Fibroblast of the conjunctiva (primary cell): ENCODE measurements at regions not wholly inside any gene's neighbourhood (a gene's known extent, or its start where the extent isn't known, plus 50 kb on each side); places are given as distances from the start of the nearest gene placed in this dataset.
"Not testable (repeated sequence)": the region's sequence is repeated elsewhere in the genome, so short reads cannot be mapped to it uniquely, and the experiment has no call there.

ENCODE experiments used
- DNase-seq: peaks from one replicate; pipeline ENCODE4 v3.0.0-alpha.2; 2010; ENCODE audit warnings: low read depth

GRCh38 chr13:50599046-50599445 lies 244.4 kb downstream of the DLEU7 start:
- no peak for DNase-seq

GRCh38 chr13:50599927-50600326 lies 243.6 kb downstream of the DLEU7 start:
- DNase-seq: no peak

- no peak for DNase-seq
These were observed 235.1 kb downstream of the DLEU7 start for GRCh38 chr13:50608370-50608769.

GRCh38 chr13:50609011-50609410 lies 234.5 kb downstream of the DLEU7 start:
- DNase-seq: no peak

GRCh38 chr13:50610238-50610637 lies 233.3 kb downstream of the DLEU7 start:
- no peak for DNase-seq

GRCh38 chr13:50611117-50611781 lies 232.2 kb downstream of the DLEU7 start:
- no peak for DNase-seq

GRCh38 chr13:50612717-50613116 lies 230.8 kb downstream of the DLEU7 start:
- DNase-seq: no peak

- DNase-seq: no peak
These were observed 230.1 kb downstream of the DLEU7 start for GRCh38 chr13:50613356-50613831.

GRCh38 chr13:50615234-50615633 lies 228.3 kb downstream of the DLEU7 start:
- no peak for DNase-seq

GRCh38 chr13:50616101-50616500 lies 227.4 kb downstream of the DLEU7 start:
- DNase-seq: no peak

GRCh38 chr13:50617134-50617721 lies 226.3 kb downstream of the DLEU7 start:
- no peak for DNase-seq

GRCh38 chr13:50618206-50618605 lies 225.3 kb downstream of the DLEU7 start:
- no peak for DNase-seq

- no peak for DNase-seq
These were observed 217.4 kb downstream of the DLEU7 start for GRCh38 chr13:50626101-50626547.

- DNase-seq: no peak
These were observed 216.4 kb downstream of the DLEU7 start for GRCh38 chr13:50627111-50627510.

- DNase-seq: not testable (repeated sequence)
These were observed 215.0 kb downstream of the DLEU7 start for GRCh38 chr13:50628512-50628911.

GRCh38 chr13:50629497-50629896 lies 214.0 kb downstream of the DLEU7 start:
- no peak for DNase-seq

GRCh38 chr13:50629966-50630365 lies 213.5 kb downstream of the DLEU7 start:
- no peak for DNase-seq

GRCh38 chr13:50631041-50631440 lies 212.5 kb downstream of the DLEU7 start:
- DNase-seq: no peak

- no peak for DNase-seq
These were observed 209.2 kb downstream of the DLEU7 start for GRCh38 chr13:50634339-50634738.

GRCh38 chr13:50635504-50635903 lies 208.0 kb downstream of the DLEU7 start:
- DNase-seq: peak; percentile 12

GRCh38 chr13:50636007-50636704 lies 207.3 kb downstream of the DLEU7 start:
- DNase-seq: no peak

- no peak for DNase-seq
These were observed 200.4 kb downstream of the DLEU7 start for GRCh38 chr13:50643060-50643459.
